Parathyroid adenoma (tissue), 2 donors: ENCODE measurements at regions not wholly inside any gene's neighbourhood (a gene's known extent, or its start where the extent isn't known, plus 50 kb on each side); places are given as distances from the start of the nearest gene placed in this dataset.

ENCODE experiments used
- H2AFZ ChIP-seq: fragments of 300-600 bp; sonication (generic); one replicate; pipeline ENCODE4 v1.7.0; 2017; ENCODE audit warnings: antibody characterized with exemption, mild to moderate bottlenecking
- H3K27ac ChIP-seq: fragments of 300-600 bp; sonication (generic); one replicate; pipeline ENCODE4 v1.7.0; 2017
- H3K27me3 ChIP-seq: fragments of 300-600 bp; sonication (generic); one replicate; pipeline ENCODE4 v1.7.0; 2017; ENCODE audit warnings: low read length; ENCODE audit not compliant: control insufficient read depth, insufficient read depth
- H3K36me3 ChIP-seq: fragments of 300-600 bp; sonication (generic); one replicate; pipeline ENCODE4 v1.7.0; 2017; ENCODE audit warnings: low read length; ENCODE audit not compliant: control insufficient read depth, insufficient read depth
- H3K4me1 ChIP-seq: fragments of 300-600 bp; sonication (generic); one replicate; pipeline ENCODE4 v1.7.0; 2017; ENCODE audit warnings: control low read depth
- H3K4me2 ChIP-seq: fragments of 300-600 bp; sonication (generic); one replicate; pipeline ENCODE4 v1.7.0; 2017; ENCODE audit warnings: low read length
- H3K4me3 ChIP-seq: fragments of 300-600 bp; sonication (generic); one replicate; pipeline ENCODE4 v1.7.0; 2017; ENCODE audit warnings: low read depth, low read length
- H3K79me2 ChIP-seq: fragments of 300-600 bp; sonication (generic); one replicate; pipeline ENCODE4 v1.7.0; 2017; ENCODE audit warnings: control low read depth
- H3K9ac ChIP-seq: fragments of 300-600 bp; sonication (generic); one replicate; pipeline ENCODE4 v1.7.0; 2017; ENCODE audit warnings: mild to moderate bottlenecking
- H3K9me3 ChIP-seq: fragments of 300-600 bp; sonication (generic); one replicate; pipeline ENCODE4 v1.7.0; 2017; ENCODE audit warnings: low read length; ENCODE audit not compliant: control insufficient read depth
- CTCF ChIP-seq: fragments of 300-600 bp; sonication (generic); IDR thresholded peaks from one replicate; pipeline ENCODE4 v1.7.0; 2017; ENCODE audit warnings: antibody characterized with exemption, mild to moderate bottlenecking
- donor health status: primary hyperparathyroidism.

GRCh38 chr4:180500154-180500553 lies 1743.0 kb upstream of the TENM3 start:
- H3K4me1 ChIP-seq = no peaks in the 10 kb centered on the region
- H3K9me3 ChIP-seq = no peaks in the 10 kb centered on the region
- H3K4me2 ChIP-seq = no peak overlapping the region
- H3K9ac ChIP-seq = no peak overlapping the region
- no peaks in the 10 kb centered on the region for H3K36me3 ChIP-seq
- H3K27me3 ChIP-seq = no peaks in the 10 kb centered on the region
- H2AFZ ChIP-seq = no peak overlapping the region
- H3K4me3 ChIP-seq = no peak overlapping the region
- H3K27ac ChIP-seq = no peak overlapping the region
- no peak for TF ChIP-seq CTCF
- H3K79me2 ChIP-seq = no peaks in the 10 kb centered on the region

- H3K79me2 ChIP-seq = no peaks in the 10 kb centered on the region
- H3K9me3 ChIP-seq = no peaks in the 10 kb centered on the region
- H3K27ac ChIP-seq = no peak overlapping the region
- H3K4me1 ChIP-seq = no peaks in the 10 kb centered on the region
- no peak for TF ChIP-seq CTCF
- no peak overlapping the region for H2AFZ ChIP-seq
- H3K4me3 ChIP-seq = no peak overlapping the region
- H3K36me3 ChIP-seq = no peaks in the 10 kb centered on the region
- H3K9ac ChIP-seq = no peak overlapping the region
- no peak overlapping the region for H3K4me2 ChIP-seq
- H3K27me3 ChIP-seq = no peaks in the 10 kb centered on the region
Observed at GRCh38 chr4:180512801-180513475, 1730.3 kb upstream of the TENM3 start.

- Histone ChIP-seq H3K36me3 (no peaks in the 10 kb centered on the region), H3K4me1 (no peaks in the 10 kb centered on the region), H2AFZ (no peak overlapping the region), H3K4me3 (no peak overlapping the region), H3K9me3 (no peaks in the 10 kb centered on the region), H3K4me2 (no peak overlapping the region), H3K27ac (no peak overlapping the region), H3K79me2 (no peaks in the 10 kb centered on the region), H3K27me3 (no peaks in the 10 kb centered on the region), H3K9ac (no peak overlapping the region)
- no peak for TF ChIP-seq CTCF
Observed at GRCh38 chr4:180518906-180519305, 1724.3 kb upstream of the TENM3 start.

GRCh38 chr4:180521181-180521580 lies 1722.0 kb upstream of the TENM3 start:
- Histone ChIP-seq H3K9me3 (no peaks in the 10 kb centered on the region), H3K4me2 (no peak overlapping the region), H3K9ac (no peak overlapping the region), H3K4me3 (no peak overlapping the region), H3K27ac (no peak overlapping the region), H3K36me3 (no peaks in the 10 kb centered on the region), H2AFZ (no peak overlapping the region), H3K4me1 (no peaks in the 10 kb centered on the region), H3K27me3 (no peaks in the 10 kb centered on the region), H3K79me2 (no peaks in the 10 kb centered on the region)
- TF ChIP-seq CTCF = no peak

GRCh38 chr4:180525523-180526077 lies 1717.6 kb upstream of the TENM3 start:
- Histone ChIP-seq H3K27me3 (no peaks in the 10 kb centered on the region), H3K9ac (no peak overlapping the region)
- no peak for TF ChIP-seq CTCF

More at GRCh38 chr4:180525523-180526077, 1717.6 kb upstream of the TENM3 start:
- no peak overlapping the region for H3K4me3 ChIP-seq
- no peak overlapping the region for H2AFZ ChIP-seq
- H3K4me1 ChIP-seq = no peaks in the 10 kb centered on the region
- H3K36me3 ChIP-seq = no peaks in the 10 kb centered on the region
- no peak overlapping the region for H3K27ac ChIP-seq
- no peak overlapping the region for H3K4me2 ChIP-seq
- H3K9me3 ChIP-seq = no peaks in the 10 kb centered on the region
- no peaks in the 10 kb centered on the region for H3K79me2 ChIP-seq
